Thymus (tissue), 11 donors: ENCODE measurements at regions not wholly inside any gene's neighbourhood (a gene's known extent, or its start where the extent isn't known, plus 50 kb on each side); places are given as distances from the start of the nearest gene placed in this dataset.

Source experiments
- DNase-seq, 9 donors: peaks; one replicate each; pipeline ENCODE4 v3.0.0-alpha.2; 2013; ENCODE audit warnings: low spot score in 9 of 9, low read depth in 6 of 9, missing footprints in 1 of 9
- H3K27ac ChIP-seq, 2 donors: one replicate each; pipeline ENCODE4 v1.5.1; 2013; ENCODE audit warnings: control low read depth in 1 of 2, low read depth in 1 of 2, low read length in 1 of 2, mild to moderate bottlenecking in 1 of 2, moderate library complexity in 1 of 2
- H3K27me3 ChIP-seq, 2 donors: one replicate each; pipeline ENCODE4 v1.5.1; 2013; ENCODE audit warnings: low read length in 1 of 2; ENCODE audit not compliant: control insufficient read depth in 2 of 2, insufficient read depth in 1 of 2
- H3K36me3 ChIP-seq, 2 donors: one replicate each; pipeline ENCODE4 v1.5.1; 2013; ENCODE audit warnings: low read length in 1 of 2, mild to moderate bottlenecking in 1 of 2, moderate library complexity in 1 of 2; ENCODE audit not compliant: control insufficient read depth in 2 of 2, insufficient read depth in 2 of 2
- H3K4me1 ChIP-seq, 2 donors: one replicate each; pipeline ENCODE4 v1.5.1; 2013; ENCODE audit warnings: low read length in 2 of 2; ENCODE audit not compliant: control insufficient read depth in 2 of 2, insufficient read depth in 2 of 2
- H3K4me3 ChIP-seq, 2 donors: one replicate each; pipeline ENCODE4 v1.5.1; 2013; ENCODE audit warnings: low read length in 2 of 2, control low read depth in 1 of 2, mild to moderate bottlenecking in 1 of 2
- H3K9me3 ChIP-seq, 2 donors: one replicate each; pipeline ENCODE4 v1.5.1; 2013; ENCODE audit warnings: low read length in 1 of 2, mild to moderate bottlenecking in 1 of 2; ENCODE audit not compliant: control insufficient read depth in 2 of 2, insufficient read depth in 1 of 2
- WGBS: extraction: QIAGEN DNeasy Blood & Tissue Kit; methylation state at CpG from one replicate; pipeline ENCODE4 v1.1.7; 2013; 5-methylcytosine and 5-hydroxymethylcytosine counted together
- donor health status: healthy.

DNA sequence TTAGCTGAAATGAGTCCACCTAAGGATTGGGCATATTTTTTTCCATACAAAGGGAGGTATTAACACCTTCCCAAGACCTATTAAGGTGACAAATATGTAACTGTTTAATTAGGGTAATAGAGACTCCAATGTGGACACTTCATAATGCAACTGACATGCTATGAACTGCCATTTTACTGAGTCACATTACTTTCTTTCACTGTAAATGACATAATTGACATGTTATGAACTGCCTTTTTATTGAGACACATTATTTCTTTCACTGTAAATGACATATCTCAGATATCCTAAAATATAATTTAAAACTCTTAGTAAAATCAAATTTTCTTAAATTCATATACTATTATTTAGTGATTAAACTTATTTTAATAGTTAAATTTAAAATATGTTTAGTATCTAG, 528.8 kb upstream of the PCDH15 start:
- Histone ChIP-seq H3K9me3 (no peaks in the 10 kb centered on the region), H3K4me1 (no peaks in the 10 kb centered on the region), H3K27me3 (no peaks in the 10 kb centered on the region), H3K4me3 (no peak overlapping the region), H3K27ac (no peak overlapping the region), H3K36me3 (no peaks in the 10 kb centered on the region)
- DNase-seq: no peak

DNA sequence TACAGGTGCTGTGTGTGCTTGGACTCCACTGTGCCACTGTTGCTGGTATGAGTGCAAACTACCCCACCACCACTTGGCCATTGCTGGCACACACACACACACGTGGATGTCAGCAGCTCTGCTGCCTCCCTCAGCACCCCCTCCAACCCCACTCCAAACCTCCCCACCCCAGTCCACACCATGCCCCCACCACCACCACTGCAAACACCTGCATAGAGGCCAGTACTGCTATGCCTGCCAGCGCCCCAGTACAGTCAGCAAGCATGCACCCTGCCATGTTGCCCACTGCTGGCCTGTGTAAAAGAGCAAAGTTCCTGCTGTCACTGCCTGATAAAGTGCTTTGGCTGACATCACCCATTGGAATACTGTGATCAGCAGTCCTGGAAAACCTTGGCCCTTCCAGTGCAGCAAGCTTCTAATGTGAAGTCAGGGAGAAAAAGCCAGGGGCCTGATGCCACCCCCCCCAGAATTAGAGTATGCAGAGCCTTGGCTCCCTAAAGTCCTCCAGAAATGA, 519.2 kb upstream of the PCDH15 start:
- Histone ChIP-seq H3K27me3 (no peaks in the 10 kb centered on the region), H3K36me3 (no peaks in the 10 kb centered on the region), H3K27ac (no peak overlapping the region), H3K4me3 (no peak overlapping the region), H3K4me1 (no peaks in the 10 kb centered on the region), H3K9me3 (peaks cover 0 to 8% of the 10 kb centered on the region in 2 donors)
- DNase-seq: no peak
- WGBS: 93% methylated on average over 2 of the region's 2 CpGs

DNA sequence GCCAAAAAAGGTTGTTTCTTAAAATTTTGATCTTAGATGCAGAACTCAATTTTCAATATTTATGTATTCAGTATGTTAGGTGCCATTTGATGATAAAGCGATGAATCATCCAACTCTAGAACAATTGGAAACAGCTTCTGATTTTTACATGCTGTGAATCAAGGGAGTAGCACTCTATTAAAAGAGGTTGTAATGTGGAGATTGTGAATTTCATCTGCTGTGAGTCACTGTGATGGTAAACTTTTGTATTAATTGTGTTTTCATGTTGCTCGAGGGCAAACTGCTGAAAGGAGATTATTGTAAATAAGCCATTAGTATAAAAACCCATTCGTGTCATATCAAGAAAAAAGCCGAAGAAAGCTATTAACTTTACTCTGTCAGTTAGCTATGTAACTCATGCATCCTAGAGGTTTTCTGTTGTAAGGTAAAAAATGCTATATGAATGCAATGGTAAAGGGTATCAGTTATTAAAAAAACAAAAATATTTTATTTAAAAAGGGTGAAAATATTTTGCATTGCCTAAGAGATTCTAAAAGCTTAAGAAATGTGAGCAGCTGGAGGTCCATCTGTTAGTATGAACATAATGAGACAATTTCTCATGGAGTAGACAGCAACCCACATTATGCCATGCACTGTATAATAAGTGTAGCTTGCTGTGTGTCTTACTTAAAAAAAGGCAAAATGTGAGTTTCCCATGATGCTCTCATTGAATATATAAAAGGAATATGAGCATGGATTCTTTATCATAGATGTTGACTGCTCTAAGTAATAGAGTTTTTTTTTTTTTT, 511.0 kb upstream of the PCDH15 start:
- no peaks in the 10 kb centered on the region for H3K9me3 ChIP-seq
- WGBS: 92% methylated on average over 4 of the region's 4 CpGs
- H3K36me3 ChIP-seq: no peaks in the 10 kb centered on the region
- no peak overlapping the region for H3K4me3 ChIP-seq
- H3K27ac ChIP-seq: no peak overlapping the region
- no peak for DNase-seq
- H3K27me3 ChIP-seq: no peaks in the 10 kb centered on the region
- no peaks in the 10 kb centered on the region for H3K4me1 ChIP-seq

DNA sequence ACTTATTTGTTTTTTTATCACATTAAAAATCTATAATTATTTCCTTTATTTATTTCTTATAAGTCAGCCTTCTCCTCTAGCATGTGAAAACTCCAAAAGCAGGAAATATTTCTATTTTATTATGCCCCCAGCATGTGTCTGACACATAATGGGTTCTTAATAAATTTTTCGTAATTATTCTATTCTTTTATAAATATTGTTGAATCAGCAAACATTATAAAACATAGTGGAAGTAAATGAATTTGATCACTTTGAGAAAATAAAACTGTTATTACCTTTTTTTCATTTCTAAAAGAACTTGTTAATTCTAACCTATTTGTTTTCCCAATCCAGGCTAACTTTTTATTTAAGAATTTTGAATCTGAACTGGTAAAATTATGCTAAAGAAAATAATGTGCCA, 509.1 kb upstream of the PCDH15 start:
- no peak overlapping the region for H3K4me3 ChIP-seq
- no peak for DNase-seq
- H3K9me3 ChIP-seq: no peaks in the 10 kb centered on the region
- WGBS: 98% methylated on average over 1 of the region's 1 CpG
- H3K36me3 ChIP-seq: no peaks in the 10 kb centered on the region
- no peak overlapping the region for H3K27ac ChIP-seq
- no peaks in the 10 kb centered on the region for H3K4me1 ChIP-seq
- no peaks in the 10 kb centered on the region for H3K27me3 ChIP-seq

- no peaks in the 10 kb centered on the region for H3K9me3 ChIP-seq
These were observed 504.3 kb upstream of the PCDH15 start for GRCh38 chr10:55305285-55305684.

GRCh38 chr10:55287346-55287745, 486.3 kb upstream of the PCDH15 start:
- 59% methylated on average over 2 of the region's 2 CpGs for WGBS
- Histone ChIP-seq H3K27me3 (no peaks in the 10 kb centered on the region), H3K27ac (no peak overlapping the region), H3K4me3 (no peak overlapping the region), H3K9me3 (no peaks in the 10 kb centered on the region), H3K36me3 (no peaks in the 10 kb centered on the region), H3K4me1 (no peaks in the 10 kb centered on the region)
- DNase-seq: no peak

More at GRCh38 chr10:55305285-55305684, 504.3 kb upstream of the PCDH15 start:
- Histone ChIP-seq H3K36me3 (no peaks in the 10 kb centered on the region), H3K4me3 (no peak overlapping the region), H3K4me1 (no peaks in the 10 kb centered on the region), H3K27ac (no peak overlapping the region), H3K27me3 (no peaks in the 10 kb centered on the region)
- DNase-seq: no peak

GRCh38 chr10:55283031-55283430, 482.0 kb upstream of the PCDH15 start:
- WGBS: 92% methylated on average over 5 of the region's 5 CpGs
- no peak for DNase-seq
- no peaks in the 10 kb centered on the region for H3K9me3 ChIP-seq
- no peak overlapping the region for H3K27ac ChIP-seq
- no peaks in the 10 kb centered on the region for H3K4me1 ChIP-seq
- H3K4me3 ChIP-seq: no peak overlapping the region
- H3K36me3 ChIP-seq: no peaks in the 10 kb centered on the region
- H3K27me3 ChIP-seq: no peaks in the 10 kb centered on the region

- H3K27me3 ChIP-seq: no peaks in the 10 kb centered on the region
- no peak overlapping the region for H3K4me3 ChIP-seq
- WGBS: 93% methylated on average over 1 of the region's 1 CpG
- no peak for DNase-seq
- no peak overlapping the region for H3K27ac ChIP-seq
- H3K4me1 ChIP-seq: no peaks in the 10 kb centered on the region
- no peaks in the 10 kb centered on the region for H3K9me3 ChIP-seq
- H3K36me3 ChIP-seq: no peaks in the 10 kb centered on the region
These were observed 479.7 kb upstream of the PCDH15 start for GRCh38 chr10:55280696-55281095.

- WGBS: 90% methylated on average over 2 of the region's 2 CpGs
These were observed 476.5 kb upstream of the PCDH15 start for GRCh38 chr10:55277549-55277948.

More at GRCh38 chr10:55277549-55277948, 476.5 kb upstream of the PCDH15 start:
- DNase-seq: no peak
- Histone ChIP-seq H3K4me1 (no peaks in the 10 kb centered on the region), H3K4me3 (no peak overlapping the region), H3K27ac (no peak overlapping the region), H3K36me3 (no peaks in the 10 kb centered on the region), H3K27me3 (no peaks in the 10 kb centered on the region), H3K9me3 (no peaks in the 10 kb centered on the region)
